ENCODE measurements at regions not wholly inside any gene's neighbourhood (a gene's known extent, or its start where the extent isn't known, plus 50 kb on each side); places are given as distances from the start of the nearest gene placed in this dataset.
"Not testable (repeated sequence)": the region's sequence is repeated elsewhere in the genome, so short reads cannot be mapped to it uniquely, and the experiment has no call there.

DNA sequence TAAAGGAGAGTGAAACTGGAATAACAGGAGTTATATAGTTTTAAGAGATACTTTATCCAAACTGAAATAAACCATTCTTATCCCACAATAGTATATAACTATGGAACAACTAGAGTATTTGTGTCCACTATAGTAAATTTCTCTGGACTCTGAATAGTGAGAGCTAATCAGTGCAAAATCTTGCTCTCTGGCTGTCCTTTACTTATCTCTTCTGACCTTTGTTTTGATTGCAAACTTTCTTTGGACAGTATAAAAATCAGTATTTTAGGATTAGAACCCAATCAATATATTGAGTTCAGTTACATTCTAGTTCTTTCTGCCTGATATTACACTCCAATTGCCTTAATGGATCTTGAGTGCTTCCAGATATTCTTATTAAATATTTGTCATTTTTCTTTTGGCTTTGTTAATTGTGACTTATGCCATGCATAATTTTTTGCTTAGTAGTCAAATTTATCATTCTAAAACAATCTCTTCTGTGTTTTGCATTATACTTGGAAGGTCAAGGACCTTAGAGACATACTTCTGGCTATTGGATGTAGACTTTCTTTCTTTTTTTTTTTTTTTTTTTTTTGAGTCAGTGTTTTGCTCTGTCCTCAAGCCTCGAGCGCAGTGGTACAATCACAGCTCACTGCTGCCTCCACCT is 89.9 kb upstream of the AMN1 start:
- Mint-ChIP-seq H3K4me1 (no peaks in the 10 kb centered on the region), H3K9me3 (no peaks in the 10 kb centered on the region), H3K36me3 (no peaks in the 10 kb centered on the region), H3K4me3 (no peak overlapping the region), H3K27ac (no peak overlapping the region)
- no peak for ATAC-seq
- no peak for DNase-seq (ENCODE audit: low spot score in 2 of 2)

DNA sequence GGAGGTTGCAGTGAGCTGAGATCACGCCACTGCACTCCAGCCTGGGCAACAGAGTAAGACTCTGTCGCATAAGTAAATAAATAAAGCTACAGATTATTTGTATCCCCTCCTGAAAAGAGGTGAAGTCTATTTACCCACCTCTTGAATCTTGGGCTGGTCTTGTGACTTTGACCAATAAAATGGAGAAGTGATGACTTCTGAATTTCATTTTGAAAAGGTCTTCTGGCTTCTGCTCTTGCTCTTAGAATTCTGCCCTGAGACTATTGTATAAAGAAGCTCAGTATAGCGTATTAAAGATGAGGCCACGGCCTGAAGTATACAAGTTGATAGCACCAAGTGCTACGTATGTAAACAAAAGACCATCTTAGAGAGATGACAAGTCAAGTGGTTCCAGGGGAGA is 88.3 kb upstream of the AMN1 start:
- H3K9me3 Mint-ChIP-seq, result no peaks in the 10 kb centered on the region
- H3K4me3 Mint-ChIP-seq, result no peak overlapping the region
- H3K4me1 Mint-ChIP-seq, result peaks cover 8% of the 10 kb centered on the region
- H3K36me3 Mint-ChIP-seq, result no peaks in the 10 kb centered on the region
- ATAC-seq (no peak), DNase-seq (ENCODE audit: low spot score in 2 of 2) (no peak)
- H3K27ac Mint-ChIP-seq, result no peak overlapping the region

DNA sequence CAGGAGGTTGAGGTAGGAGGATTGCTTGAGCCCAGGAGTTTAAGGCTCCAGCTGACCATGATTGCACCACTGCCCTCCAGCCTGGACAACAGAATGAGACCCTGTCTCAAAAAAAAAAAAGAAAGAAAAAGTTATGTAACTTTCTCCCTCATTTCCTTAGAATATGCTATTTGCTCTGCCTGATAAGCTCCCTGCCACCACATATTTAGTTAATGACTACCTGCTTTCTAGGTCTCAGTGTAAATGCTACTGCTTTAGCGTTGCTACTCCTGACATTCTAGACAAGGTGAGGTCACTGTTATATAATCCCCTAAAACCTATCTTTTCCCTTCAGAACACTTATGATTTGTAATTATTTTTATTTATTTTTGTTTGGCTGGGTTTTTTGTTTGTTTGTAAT is 86.3 kb upstream of the AMN1 start:
- Mint-ChIP-seq H3K9me3 (no peaks in the 10 kb centered on the region), H3K36me3 (no peaks in the 10 kb centered on the region), H3K4me3 (no peak overlapping the region), H3K4me1 (peaks cover 15% of the 10 kb centered on the region), H3K27ac (no peak overlapping the region)
- ATAC-seq (no peak), DNase-seq (ENCODE audit: low spot score in 2 of 2) (no peak)

DNA sequence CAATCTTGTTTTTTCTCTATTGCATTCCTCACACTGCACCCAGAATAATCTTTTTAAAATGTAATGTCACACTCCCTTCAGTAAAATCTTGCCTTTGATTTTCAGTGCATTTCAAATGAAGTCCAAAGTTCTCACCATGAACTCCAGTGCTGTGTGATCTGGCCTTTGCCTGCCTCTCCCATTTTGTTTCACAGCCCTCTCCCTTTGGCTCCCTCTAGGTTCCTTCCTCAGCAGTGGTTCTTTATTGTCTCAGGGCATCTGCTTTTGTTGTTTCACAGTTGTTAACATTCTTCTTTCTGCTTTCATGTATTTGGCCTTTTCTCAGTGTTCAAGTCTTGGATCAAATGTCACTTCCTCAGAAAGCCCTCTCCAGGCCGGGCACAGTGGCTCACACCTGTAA is 84.5 kb upstream of the AMN1 start:
- Mint-ChIP-seq H3K4me1 (peaks cover 15% of the 10 kb centered on the region), H3K36me3 (no peaks in the 10 kb centered on the region), H3K27ac (no peak overlapping the region), H3K9me3 (no peaks in the 10 kb centered on the region), H3K4me3 (no peak overlapping the region)
- no peak for DNase-seq (ENCODE audit: low spot score in 2 of 2)
- ATAC-seq, result no peak

DNA sequence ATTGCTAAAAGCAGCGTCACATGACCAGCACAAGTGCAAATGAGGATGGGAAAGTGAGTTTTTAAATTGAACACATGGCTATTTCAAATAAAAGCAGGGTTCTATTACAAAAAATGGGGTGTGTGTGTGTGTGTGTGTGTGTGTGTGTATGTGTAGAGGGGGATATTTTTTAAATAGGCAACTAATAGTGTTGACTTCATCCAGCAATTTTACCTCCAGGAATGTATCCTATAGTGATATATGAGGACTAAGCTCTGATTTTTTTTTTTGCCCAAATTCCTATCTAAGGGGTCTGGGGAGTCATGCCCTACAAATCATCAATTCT is 78.9 kb upstream of the AMN1 start:
- DNase-seq (ENCODE audit: low spot score in 2 of 2) (no peak), ATAC-seq (no peak)
- no peaks in the 10 kb centered on the region for H3K9me3 Mint-ChIP-seq
- no peaks in the 10 kb centered on the region for H3K36me3 Mint-ChIP-seq
- H3K27ac Mint-ChIP-seq, result peak overlapping the region; percentile 53
- H3K4me1 Mint-ChIP-seq, result peaks cover 37% of the 10 kb centered on the region
- peak overlapping the region; percentile 21 for H3K4me3 Mint-ChIP-seq

DNA sequence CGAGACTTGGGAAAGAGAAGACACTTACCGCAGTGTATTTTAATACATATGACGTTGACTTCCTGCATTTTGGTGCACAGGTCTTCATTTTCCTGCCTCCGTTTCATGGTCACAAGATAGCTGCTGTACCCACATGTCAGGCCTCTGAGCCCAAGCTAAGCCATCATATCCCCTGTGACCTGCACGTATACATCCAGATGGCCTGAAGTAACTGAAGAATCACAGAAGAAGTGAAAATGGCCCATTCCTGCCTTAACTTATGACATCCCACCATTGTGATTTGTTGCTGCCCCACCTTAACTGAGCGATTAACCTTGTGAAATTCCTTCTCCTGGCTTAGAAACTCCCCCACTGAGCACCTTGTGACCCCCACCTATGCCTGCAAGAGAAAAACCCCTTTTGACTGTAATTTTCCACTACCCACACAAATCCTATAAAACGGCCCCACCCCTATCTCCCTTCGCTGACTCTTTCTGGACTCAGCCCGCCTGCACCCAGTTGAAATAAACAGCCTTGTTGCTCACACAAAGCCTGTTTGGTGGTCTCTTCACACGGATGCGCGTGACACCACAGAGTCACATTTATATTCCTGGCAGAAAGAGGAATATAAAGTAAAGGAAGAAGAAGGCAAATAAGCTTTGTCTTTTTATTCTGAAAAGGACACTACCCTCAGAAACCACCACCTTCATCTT is 78.4 kb upstream of the AMN1 start:
- ATAC-seq; DNase-seq (ENCODE audit: low spot score in 2 of 2); H3K9me3 Mint-ChIP-seq; H3K36me3 Mint-ChIP-seq: not testable (repeated sequence)
- Mint-ChIP-seq H3K4me1 (peaks cover 37% of the 10 kb centered on the region), H3K27ac (peak overlapping the region; percentile 53), H3K4me3 (peak overlapping the region; percentile 21)

DNA sequence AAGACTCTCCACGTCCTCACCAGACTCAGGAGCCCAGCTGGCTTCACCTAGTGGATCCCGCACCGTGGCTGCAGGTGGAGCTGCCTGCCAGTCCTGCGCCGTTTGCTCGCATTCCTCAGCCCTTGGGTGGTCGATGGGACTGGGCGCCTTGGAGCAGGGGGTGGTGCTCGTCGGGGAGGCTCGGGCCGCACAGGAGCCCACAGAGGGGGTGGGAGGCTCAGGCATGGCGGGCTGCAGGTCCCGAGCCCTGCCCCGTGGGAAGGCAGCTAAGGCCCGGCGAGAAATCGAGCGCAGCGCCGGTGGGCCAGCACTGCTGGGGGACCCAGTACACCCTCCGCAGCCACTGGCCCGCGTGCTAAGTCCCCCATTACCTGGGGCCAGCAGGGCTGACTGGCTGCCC is 76.9 kb upstream of the AMN1 start:
- DNase-seq (ENCODE audit: low spot score in 2 of 2); H3K27ac Mint-ChIP-seq; ATAC-seq; H3K36me3 Mint-ChIP-seq; H3K4me3 Mint-ChIP-seq; H3K9me3 Mint-ChIP-seq: not testable (repeated sequence)
- peaks cover 30% of the 10 kb centered on the region for H3K4me1 Mint-ChIP-seq

DNA sequence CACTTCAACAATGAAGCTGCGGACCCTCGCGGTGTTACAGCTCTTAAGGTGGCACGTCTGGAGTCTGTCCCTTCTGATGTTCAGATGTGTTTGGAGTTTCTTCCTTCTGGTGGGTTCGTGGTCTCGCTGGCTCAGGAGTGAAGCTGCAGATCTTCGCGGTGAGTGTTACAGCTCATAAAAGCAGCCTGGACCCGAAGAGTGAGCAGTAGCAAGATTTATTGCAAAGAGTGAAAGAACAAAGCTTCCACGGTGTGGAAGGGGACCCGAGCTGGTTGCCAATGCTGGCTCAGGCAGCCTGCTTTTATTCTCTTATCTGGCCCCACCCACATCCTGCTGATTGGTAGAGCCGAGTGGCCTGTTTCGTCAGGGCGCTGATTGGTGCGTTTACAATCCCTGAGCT is 75.9 kb upstream of the AMN1 start:
- Mint-ChIP-seq H3K27ac (peak overlapping the region; percentile 82), H3K4me1 (peaks cover 30% of the 10 kb centered on the region), H3K4me3 (peak overlapping the region; percentile 69)
- H3K9me3 Mint-ChIP-seq; DNase-seq (ENCODE audit: low spot score in 2 of 2); H3K36me3 Mint-ChIP-seq; ATAC-seq: not testable (repeated sequence)

DNA sequence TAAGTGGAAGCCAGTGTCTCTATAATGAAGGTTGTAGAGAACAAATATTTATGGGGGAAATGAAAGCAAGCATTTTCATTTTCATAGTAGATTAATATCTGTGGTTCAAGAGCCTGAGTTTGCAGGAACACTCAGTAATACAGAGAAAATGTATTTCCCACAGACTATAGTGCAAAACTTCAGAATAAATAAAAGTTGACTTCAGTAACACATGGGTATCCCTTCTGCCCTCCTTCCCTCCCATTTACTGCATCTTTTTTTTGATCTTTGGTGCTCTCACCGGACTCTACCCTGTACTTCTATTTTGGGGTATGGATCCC is 75.3 kb upstream of the AMN1 start:
- Mint-ChIP-seq H3K36me3 (no peaks in the 10 kb centered on the region), H3K9me3 (no peaks in the 10 kb centered on the region), H3K4me1 (peaks cover 30% of the 10 kb centered on the region), H3K4me3 (peak overlapping the region; percentile 69), H3K27ac (peak overlapping the region; percentile 82)
- ATAC-seq (peak; percentile 93), DNase-seq (ENCODE audit: low spot score in 2 of 2) (no peak)

DNA sequence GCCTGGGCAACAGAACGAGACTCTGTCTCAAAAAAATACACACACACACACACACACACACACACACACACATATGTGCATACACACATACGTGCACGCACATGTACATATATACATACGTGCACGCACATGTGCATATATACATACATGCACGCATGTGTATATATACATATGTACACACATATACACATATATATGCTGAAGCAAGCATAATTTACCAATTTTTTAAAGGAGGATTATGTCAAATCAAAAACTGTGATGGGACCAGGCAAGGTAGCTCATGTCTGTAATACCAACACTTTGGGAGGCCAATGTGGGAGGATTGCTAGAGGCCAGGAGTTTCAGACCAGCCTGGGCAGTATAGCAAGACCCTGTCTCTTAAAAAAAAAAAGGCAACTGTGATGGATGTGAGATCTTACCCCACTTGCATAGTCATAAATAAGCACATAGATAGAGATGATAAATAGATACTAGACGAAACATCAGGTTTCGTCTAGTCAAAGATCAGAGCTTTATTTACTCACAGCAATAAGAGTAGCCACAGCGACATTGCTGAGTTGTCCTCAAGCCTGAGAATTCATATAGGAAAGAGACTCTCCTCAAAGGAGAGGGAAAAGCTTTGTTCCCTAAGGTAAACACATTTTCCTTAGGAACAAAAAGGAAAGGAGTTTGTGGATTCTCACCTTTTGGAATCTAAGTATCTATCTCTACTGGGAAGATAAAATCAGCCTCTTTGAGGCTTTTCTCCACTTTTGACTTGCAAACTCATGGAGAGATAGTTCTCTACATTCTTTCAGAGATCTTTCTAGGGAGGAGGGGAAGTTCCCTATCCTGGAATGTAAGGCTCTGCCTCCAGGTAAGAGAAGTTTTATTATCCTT is 74.7 kb upstream of the AMN1 start:
- H3K9me3 Mint-ChIP-seq, result no peaks in the 10 kb centered on the region
- peak overlapping the region; percentile 82 for H3K27ac Mint-ChIP-seq
- DNase-seq (ENCODE audit: low spot score in 2 of 2) (no peak), ATAC-seq (peak; percentile 65)
- H3K4me3 Mint-ChIP-seq, result peak overlapping the region; percentile 69
- peaks cover 30% of the 10 kb centered on the region for H3K4me1 Mint-ChIP-seq
- no peaks in the 10 kb centered on the region for H3K36me3 Mint-ChIP-seq

DNA sequence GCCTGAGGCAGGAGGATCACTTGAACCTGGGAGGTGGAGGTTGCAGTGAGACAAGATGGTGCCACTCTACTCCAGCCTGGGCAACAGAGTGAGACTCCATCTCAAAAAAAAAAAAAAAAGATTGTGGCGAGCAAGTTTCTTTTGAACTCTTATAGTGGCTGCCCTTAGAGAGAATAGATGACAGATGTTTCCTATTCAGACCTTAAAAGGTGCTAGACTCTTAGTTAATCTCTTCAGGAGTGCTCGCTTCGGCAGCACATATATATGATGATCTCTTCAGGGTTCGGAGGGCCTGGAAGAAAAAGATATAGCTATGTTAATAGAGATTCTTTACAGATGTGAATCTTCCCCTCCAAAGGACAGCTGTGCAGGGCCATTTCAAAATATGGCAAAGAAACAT is 73.1 kb upstream of the AMN1 start:
- H3K4me3 Mint-ChIP-seq, result no peak overlapping the region
- no peak overlapping the region for H3K27ac Mint-ChIP-seq
- ATAC-seq, result no peak
- H3K4me1 Mint-ChIP-seq, result peaks cover 22% of the 10 kb centered on the region
- no peak for DNase-seq (ENCODE audit: low spot score in 2 of 2)
- no peaks in the 10 kb centered on the region for H3K36me3 Mint-ChIP-seq
- no peaks in the 10 kb centered on the region for H3K9me3 Mint-ChIP-seq

DNA sequence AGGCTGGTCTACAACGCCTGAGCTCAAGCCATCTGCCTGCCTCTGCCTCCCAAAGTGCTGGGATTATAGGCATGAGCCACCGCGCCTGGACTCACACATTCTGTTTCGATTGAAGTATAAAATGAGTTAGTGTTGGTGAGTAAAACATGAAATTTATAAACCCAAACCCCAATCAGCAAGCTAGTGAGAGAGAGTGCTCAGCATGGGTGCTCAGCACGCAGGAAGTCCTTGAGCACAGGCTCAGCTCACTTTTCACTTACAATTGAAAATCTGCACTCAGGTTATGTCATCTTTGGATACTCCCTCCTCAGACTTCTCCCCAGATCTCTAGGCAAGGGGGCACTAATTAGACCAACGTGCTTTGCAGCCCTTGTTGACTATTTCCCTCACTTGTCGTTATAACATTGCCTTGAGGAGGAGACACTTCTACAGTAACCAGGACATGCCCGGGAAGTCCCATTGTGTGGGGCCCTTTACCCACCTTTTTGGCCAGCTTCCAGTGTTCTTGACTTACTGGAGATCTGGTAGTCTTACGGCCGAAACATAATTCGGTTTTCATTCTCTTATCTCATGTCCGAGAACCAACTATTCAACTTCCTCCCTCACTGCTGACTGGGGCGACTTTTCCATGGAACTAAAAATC is 68.5 kb upstream of the AMN1 start:
- DNase-seq (ENCODE audit: low spot score in 2 of 2) (no peak), ATAC-seq (peak; percentile 34)
- Mint-ChIP-seq H3K36me3 (no peaks in the 10 kb centered on the region), H3K4me1 (no peaks in the 10 kb centered on the region), H3K9me3 (no peaks in the 10 kb centered on the region), H3K4me3 (no peak overlapping the region), H3K27ac (no peak overlapping the region)

DNA sequence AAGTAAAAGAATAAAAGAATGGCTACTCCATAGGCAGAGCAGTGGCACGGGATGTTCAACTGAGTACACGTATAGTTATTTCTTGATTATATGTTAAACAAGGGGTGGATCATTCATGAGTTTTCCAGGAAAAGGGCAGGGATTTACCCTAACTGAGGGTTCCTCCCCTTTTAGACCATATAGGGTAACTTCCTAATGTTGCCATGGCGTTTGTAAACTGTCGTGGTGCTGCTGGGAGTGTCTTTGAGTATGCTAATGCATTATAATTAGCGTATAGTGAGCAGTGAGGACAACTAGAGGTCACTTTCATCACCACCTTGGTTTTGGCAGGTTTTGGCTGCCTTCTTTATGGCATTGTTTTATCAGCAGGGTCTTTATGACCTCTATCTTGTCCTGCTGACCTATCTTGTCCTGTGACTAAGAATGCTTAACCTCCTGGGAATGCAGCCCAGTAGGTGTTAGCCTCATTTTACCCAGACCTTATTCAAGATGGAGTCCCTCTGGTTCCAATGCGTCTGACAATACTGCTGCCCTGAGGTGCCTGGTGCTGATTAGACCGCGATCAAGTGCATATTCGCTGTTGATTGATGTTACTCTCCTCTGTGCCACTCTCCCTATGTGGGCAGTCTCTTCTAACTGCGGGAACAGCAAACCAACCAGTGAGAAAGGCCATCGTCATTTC is 67.6 kb upstream of the AMN1 start:
- Mint-ChIP-seq H3K9me3 (no peaks in the 10 kb centered on the region), H3K4me3 (no peak overlapping the region), H3K36me3 (no peaks in the 10 kb centered on the region), H3K4me1 (peaks cover 5% of the 10 kb centered on the region), H3K27ac (no peak overlapping the region)
- DNase-seq (ENCODE audit: low spot score in 2 of 2), result no peak
- no peak for ATAC-seq

DNA sequence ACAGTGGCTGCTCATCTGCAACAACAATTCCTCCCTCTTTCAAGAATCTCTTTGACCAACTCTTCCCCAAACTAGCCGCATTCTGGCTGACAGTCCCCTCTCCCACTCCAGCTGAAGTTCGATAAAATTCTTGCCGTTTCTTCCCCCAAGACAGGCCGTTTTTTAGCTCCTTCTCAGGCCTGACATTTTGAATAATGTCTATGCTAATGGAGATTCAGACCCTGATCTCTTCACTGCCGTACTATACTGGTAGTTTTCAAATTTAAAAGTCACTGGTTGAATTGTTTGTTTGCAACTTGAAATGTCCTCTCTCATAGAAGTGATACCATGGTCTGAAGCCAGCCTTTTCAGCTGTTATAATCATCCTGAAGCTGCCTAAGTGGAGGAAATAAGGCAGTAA is 65.9 kb upstream of the AMN1 start:
- H3K9me3 Mint-ChIP-seq, result no peaks in the 10 kb centered on the region
- peaks cover 18% of the 10 kb centered on the region for H3K4me1 Mint-ChIP-seq
- DNase-seq (ENCODE audit: low spot score in 2 of 2), result no peak
- H3K27ac Mint-ChIP-seq, result no peak overlapping the region
- ATAC-seq, result no peak
- H3K4me3 Mint-ChIP-seq, result no peak overlapping the region
- no peaks in the 10 kb centered on the region for H3K36me3 Mint-ChIP-seq

DNA sequence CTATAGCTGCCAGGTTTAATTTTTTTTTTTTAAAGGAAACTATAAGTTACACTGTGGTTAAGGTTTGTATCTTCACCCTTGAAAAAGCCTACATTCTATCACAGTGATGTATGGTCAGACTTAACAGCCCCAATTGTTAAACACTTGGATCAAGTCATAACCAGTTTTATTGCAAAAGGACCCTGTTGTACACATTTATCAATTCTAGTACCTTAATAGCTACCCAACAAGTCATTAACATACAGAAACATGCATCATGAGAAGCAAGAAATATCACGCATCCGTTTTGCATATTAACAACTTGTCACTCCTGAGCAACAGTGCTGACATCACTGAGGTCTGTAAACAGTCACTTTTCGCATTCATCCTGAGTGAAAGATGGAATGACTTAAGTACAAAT is 62.4 kb upstream of the AMN1 start:
- H3K9me3 Mint-ChIP-seq; H3K36me3 Mint-ChIP-seq; H3K4me3 Mint-ChIP-seq; H3K27ac Mint-ChIP-seq; DNase-seq (ENCODE audit: low spot score in 2 of 2): not testable (repeated sequence)
- peaks cover 18% of the 10 kb centered on the region for H3K4me1 Mint-ChIP-seq
- ATAC-seq, result peak; percentile 72
